ENCODE measurements at regions not wholly inside any gene's neighbourhood (a gene's known extent, or its start where the extent isn't known, plus 50 kb on each side); places are given as distances from the start of the nearest gene placed in this dataset.
"Not testable (repeated sequence)": the region's sequence is repeated elsewhere in the genome, so short reads cannot be mapped to it uniquely, and the experiment has no call there.

- no peak for DNase-seq
These were observed 489.8 kb upstream of the PROK2 start for GRCh38 chr3:72274493-72275330.

DNA sequence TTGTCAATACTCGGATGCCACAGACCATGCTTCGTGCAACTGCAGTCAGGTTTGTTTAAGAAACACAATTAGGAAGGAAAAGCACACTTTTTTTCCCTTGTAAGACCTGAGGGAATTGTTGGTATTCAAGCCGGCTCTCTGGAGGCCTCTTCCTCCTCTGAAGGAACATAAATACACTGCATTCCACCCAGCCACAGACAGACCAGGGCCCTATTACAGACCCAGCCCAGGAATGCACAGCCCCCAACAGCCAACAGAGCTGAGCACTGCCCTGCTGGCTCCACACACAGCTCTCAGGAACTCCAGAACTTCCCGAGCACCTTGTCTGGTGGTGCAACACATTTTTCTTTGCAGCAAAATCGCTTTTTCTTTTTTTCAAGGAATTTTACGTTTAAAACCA lies 488.7 kb upstream of the PROK2 start:
- no peak for DNase-seq

DNA sequence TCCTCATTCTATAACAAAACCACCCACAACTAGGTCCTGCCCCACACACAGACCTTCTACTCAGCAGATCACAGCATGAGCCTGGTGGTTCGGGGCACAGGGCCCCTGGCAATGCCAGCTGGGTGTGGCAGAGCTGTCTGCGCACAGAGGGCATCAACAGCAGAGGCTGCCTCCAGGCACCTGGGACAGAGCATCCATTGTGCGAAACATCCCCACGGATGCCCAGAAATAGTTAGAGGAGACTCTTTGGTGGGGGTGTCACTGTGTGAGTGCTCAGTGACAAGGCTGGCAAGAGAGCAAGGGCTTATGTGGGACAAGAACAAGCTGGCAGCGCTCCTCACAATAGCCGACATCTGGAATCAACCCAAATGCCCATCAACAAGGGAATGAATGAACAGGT lies 487.4 kb upstream of the PROK2 start:
- no peak for DNase-seq

DNA sequence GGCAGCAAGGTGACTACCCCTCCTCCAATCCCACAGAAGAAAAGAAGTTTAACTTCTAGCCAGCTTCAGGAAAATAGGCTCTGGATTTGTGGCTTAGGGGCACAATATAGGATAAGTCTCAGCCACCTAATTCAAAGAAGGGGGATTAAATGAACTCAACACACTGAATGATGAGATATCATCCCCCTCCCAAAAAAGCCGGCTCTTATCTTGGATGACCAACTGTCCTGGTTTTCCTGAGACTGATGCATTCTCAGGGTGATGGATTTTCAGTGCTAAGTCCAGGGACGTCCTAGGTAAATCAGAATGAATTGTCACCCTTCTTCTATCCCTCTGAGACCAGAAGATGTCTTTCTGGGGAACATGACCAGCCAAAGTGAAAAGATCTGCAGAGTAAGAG lies 487.0 kb upstream of the PROK2 start:
- DNase-seq, result no peak

DNA sequence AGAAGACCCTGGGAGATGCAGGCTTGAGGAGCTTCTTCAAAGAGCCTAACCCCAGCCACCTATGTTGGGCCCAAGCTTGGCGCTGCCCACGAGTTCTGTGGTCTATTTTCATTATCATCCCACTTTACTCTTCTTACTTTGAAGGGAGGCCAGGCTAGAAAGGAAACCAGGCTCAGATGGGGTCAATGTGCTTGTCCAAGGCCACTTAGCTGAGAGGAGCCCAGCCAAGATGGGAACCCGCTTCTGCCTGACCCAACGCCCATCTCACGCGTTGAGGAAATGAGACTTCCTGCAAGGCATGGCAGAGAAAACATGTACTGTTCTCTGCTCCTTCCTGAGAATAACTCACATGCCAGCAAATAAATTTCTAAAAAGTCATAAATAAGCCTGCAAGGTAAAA lies 486.3 kb upstream of the PROK2 start:
- no peak for DNase-seq

DNA sequence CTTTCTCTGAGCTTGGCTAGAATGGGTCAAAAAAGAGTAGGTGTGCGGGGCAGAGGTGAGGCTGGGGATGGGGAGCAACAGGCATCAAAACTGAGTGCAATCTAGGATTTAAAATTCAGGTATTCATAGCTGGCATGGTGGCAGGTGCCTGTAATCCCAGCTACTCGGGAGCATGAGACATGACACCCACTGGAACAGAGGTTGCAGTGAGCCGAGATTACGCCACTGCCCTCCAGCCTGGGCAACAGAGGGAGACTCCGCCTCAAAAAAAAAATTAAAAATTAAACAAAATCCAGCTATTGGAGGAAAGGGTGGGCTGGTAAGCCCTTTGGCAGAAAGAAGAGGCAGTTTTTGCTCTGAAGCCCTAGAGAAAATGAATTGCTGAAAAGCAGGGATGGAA lies 485.8 kb upstream of the PROK2 start:
- no peak for DNase-seq

- peak; percentile 77 for DNase-seq
These were observed 485.2 kb upstream of the PROK2 start for GRCh38 chr3:72270072-72270681.

DNA sequence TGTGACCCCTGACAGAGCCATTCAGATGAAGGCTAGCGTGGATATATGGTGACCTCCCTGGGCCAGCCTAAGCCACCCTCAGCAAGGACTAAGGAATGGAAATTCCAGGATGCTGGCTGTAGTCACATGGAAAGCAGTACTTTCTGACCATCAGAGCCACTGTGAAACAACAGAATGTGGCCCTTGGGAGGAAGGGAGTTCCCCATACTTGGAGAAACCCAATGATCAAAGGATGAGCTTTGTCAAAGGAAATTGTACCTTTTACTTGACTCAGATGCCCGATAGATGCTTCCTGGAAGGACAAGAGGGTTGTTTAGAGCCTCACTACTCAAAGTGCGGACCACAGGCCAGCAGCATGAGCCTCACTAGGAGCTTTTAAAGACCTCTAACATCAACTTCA lies 484.5 kb upstream of the PROK2 start:
- no peak for DNase-seq

- not testable (repeated sequence) for DNase-seq
These were observed 482.1 kb upstream of the PROK2 start for GRCh38 chr3:72266921-72267524.

- DNase-seq, result no peak
These were observed 481.0 kb upstream of the PROK2 start for GRCh38 chr3:72266016-72266370.

DNA sequence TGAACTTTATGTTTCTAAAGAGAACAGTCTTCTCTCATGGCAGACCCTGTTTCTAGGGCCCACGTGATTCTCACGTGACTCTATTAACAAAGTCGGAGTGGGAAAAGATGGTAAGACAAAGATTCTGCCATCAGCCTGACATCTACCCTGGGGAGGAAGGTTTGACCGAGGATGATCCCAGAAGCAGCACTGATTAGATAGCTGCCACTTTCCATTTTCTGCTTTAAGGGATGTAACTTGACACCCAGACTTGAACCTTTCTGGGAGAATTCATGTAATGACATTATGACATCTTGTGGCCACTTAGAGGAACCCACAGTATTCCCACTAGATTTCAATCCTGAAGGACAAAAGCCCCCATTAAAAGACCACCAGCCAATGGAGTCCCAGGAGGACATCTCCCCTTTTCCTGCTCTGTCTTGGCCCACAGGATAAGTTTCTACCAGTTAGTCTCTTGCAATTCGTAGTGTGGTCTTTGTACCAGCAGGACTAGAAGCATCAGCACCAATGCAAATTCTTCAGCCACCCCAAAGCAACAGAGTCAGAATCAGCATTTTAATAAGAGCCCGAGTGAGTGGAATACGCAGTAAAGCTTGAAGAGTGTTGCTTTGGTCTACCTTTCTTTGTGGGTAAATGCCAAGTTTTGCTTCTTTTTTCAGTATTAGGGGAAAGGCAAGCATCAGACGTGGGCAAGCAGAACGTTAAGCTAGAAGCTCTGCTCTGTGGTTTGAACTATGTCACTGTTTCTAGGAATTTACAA lies 480.5 kb upstream of the PROK2 start:
- no peak for DNase-seq

DNA sequence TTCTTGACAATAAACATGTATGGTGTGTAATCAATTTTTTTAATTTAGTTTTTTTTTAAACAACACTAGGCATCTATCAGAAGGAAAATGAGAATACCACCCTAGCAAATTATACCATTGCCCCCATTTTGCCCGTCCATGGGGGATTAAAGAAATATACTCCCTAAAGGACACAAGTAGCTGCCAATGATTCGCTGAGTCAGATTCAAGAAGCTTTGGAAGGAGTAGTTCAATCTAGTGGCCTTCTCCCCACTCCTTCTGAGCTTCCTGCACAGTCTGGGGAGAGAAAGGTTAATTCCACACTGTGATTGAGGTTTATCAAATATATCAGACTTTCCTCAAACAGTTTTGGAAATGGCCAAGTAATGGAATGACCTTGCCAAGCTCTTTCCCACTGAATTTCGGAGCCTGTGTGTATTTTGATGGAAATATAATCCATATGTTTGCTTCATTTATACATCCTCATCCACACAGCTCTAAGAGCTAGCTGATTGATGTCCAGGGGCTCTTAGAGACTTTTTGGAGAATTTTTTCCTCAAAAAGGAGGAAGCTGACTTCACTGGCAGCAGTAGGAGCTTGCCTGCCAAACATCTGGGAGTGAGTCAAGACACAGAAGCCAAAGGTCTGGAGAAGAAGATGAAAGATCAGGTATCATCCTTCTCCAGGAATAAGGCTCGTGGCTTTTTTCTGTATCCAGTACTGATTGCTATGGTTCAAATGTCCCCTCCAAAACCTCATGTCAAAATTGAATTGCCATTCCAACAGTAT lies 478.5 kb upstream of the PROK2 start:
- DNase-seq, result no peak

DNA sequence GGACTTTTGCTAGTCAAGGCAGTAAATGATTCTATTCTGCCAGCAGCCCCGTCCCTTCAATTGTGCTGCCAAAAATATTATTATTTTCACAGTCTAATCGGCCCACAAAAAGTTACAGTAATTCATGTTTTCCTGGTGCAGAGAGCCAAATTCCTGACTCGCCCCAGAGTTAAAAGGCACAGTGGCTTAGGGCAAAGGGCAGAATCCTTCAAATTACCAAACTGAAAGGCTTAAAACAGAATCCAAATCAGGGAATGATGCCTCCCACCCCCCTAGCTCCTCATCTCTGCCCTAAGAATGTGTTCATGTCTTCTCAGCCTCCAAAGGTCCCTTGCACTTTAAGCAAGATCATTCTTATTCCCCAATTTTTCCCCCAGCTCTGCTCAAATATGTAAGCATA lies 477.8 kb upstream of the PROK2 start:
- no peak for DNase-seq

DNA sequence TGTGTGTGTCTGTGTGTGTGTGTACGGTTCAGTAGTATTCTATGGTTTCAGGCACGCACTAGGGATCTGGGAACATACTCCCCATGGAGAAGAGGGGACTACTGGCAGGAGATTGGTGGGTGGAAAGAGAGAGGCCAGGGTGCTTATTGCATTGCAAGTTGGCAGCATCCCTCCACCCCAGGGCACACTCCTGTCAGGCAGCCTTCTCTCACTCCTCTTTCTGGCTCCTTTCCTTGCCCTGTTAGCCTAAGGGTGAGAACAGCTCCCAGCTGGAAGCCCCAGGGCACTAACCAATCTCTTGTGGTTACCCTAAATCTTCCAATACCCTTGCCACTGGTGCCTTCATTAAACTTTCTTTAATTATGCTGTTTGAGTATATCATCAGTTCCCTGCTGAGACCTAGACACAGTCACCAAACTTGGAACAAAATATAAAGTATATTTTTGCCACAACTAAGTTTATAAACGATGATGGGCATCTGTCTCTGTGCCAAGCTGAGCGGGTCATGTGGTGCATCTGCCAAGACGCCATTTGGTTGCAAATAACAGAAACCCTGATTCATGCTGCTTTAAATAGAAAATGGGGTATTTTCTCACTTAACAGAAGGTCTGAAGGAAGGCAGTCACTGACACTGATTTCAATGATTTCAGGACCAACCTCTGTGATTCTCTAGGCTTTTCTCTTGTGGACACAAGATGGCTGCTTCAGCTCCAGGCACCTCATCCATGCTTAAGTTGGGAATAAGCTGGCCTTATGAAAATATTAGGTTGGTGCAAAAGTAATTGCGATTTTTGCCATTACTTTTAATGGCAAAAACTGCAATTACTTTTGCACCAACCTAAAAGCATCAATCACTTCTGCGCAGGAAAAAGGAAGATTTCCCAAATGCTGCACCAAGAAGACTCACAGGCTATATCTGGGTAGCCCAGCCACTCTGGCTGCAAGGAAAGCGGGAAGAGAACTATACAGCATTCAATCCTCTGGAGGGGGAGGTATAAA lies 476.9 kb upstream of the PROK2 start:
- DNase-seq, result no peak

DNA sequence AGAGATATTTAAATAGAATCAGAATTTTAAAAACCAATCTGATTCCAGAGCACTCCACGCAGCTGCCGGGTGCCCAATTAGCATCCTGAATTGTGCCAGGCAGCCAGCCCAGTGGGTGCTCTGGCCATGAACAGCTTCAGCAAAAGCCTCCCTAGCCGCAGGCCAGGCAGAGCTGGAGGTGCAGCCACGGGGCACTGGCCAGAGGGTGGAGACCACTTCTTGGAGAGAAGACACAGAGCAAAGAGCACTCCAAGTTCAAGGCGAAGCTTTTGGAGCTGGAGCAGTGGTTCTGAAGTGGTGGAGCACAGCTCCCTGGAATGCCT lies 475.6 kb upstream of the PROK2 start:
- DNase-seq, result no peak

DNA sequence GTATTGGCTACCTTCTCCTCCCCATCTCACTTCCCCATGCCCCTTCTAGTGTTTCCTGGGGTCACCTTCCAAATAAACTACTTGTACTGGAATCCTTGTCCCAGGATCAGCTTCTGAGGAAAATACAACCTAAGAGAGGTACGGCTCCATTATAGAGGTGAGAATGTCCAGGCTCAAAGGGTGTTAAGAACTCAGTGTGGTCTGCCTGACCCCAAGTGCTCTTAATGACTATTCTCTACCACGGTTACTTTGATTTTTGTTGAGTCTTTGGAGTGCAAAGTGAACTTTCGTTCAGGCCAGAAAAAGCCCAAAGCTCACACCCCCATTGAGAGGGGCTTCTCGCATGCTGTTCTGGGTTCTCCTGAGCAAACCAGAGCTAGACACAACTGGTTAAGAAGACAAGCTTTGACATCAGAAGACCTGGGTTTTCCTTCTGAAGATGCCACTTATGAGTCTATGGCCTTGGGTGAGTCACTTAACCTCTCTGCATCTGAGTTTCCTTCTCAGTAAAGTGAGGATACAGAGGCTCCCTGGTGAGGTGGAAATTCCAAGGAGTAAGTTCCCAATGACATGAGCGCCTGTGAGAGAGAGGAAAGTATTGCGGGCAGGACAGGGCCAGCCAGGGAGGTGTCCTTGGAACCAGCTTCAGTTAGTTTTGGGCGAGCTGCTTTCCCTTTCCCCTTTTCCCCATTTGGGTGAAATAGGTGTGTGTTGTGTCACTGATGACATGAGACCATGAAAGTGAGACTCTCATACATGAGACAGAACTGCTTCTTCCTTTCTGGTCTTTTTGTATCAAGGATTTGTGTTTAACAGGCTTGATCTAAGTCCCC lies 475.0 kb upstream of the PROK2 start:
- DNase-seq, result no peak

DNA sequence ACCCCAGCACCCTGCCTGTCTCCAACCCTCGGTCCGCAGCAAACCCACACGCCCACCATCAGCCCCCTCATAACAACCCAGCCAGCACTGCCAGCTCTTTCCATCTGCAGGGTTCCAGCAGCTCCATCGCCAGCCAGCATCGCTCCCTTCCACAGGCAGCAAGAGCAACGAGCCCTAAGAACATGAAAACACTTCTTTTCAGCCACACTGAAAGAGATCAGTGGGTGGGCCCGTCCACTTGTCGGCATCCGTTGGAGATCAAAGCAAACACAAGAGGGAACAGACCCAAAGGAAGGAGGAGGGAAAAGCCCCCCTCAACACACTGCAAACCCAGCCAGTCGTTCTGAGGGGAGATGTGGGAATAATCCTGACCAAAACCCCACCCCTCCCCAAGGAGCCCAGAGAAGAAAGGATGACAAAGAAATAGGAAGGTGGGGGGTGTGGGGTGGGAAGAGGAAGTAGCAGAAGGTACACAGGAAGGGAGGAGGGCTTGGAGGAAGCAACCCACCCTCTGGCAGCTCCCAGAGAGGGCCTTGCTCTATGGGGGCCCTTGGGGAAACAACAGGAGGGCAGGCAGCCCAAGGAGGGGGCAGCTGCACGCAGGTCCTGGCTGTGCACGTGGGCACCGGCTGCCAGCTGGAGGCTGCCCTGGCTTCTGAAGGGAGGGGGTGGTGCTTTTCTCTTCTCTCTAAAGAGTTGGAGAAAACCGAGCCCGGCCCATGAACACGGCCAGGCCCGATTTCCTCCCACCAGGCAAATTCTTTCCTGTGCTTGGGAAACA lies 473.6 kb upstream of the PROK2 start:
- DNase-seq, result no peak

- DNase-seq, result no peak
These were observed 472.8 kb upstream of the PROK2 start for GRCh38 chr3:72257738-72258137.

DNA sequence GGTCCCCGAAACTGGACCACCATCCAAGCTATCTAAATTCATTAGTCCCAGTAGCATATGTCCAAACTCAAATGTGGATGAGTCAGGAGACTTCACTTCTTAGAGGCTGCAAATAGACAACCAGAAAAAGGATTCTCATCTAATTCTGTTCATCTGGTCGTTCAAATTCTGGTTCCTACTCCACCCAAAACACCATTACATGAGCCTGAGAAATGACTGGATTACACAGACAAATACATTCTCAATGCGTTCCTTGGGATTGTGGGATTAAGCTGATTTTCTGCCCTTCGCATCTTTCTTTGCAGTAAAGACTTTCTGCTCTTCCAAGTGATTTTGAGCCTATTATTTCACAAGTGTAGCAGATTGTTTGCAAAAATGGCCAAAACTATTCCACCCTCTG lies 472.3 kb upstream of the PROK2 start:
- no peak for DNase-seq

DNA sequence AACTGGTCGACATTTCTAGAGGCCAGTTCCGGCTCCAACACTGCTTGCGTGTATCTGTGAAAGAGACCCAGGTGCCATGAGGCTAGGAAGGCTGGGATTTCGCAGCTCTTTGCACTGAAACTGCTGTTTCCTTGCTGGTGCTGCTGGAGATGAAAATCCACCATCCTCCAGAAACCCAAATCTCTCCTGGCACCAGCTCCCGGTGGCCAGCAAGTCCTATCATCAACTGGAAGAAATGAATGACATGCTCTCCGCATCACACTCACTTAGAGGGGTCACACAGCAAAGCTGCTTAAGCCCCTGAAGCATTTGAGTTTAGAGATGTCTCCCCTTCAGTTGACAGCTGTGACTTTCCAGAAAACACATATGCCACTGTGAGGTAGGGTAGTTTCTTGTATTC lies 471.8 kb upstream of the PROK2 start:
- DNase-seq, result no peak

All from hindlimb muscle (tissue), 1 donor.